Activated T-helper 2 cell treated with anti-CD3 and anti-CD28 coated beads, Interferon-gamma antibody, Interleukin-2, Interleukin-4, amounts not matched to agents 10 μg/mL and 5 μg/mL and 100 μg/mL, durations not matched to agents 14 hours and 24 hours and 36 hours (primary cell): ENCODE measurements at regions not wholly inside any gene's neighbourhood (a gene's known extent, or its start where the extent isn't known, plus 50 kb on each side); places are given as distances from the start of the nearest gene placed in this dataset.

Source experiments
- DNase-seq: peaks from one replicate; pipeline ENCODE4 v3.0.0; 2021; ENCODE audit warnings: low spot score
- H3K27ac Mint-ChIP-seq: one replicate; pipeline ENCODE4 v1.8.0; 2021; ENCODE audit warnings: mixed read lengths
- H3K27me3 Mint-ChIP-seq: one replicate; pipeline ENCODE4 v1.8.0; 2021; ENCODE audit warnings: low read depth, mixed read lengths
- H3K36me3 Mint-ChIP-seq: one replicate; pipeline ENCODE4 v1.8.0; 2021; ENCODE audit warnings: low read depth, mixed read lengths
- H3K4me1 Mint-ChIP-seq: one replicate; pipeline ENCODE4 v1.8.0; 2021; ENCODE audit warnings: low read depth, mixed read lengths
- H3K4me3 Mint-ChIP-seq: one replicate; pipeline ENCODE4 v1.8.0; 2021; ENCODE audit warnings: low read depth, mild to moderate bottlenecking, moderate library complexity, mixed read lengths
- H3K9me3 Mint-ChIP-seq: one replicate; pipeline ENCODE4 v1.8.0; 2021; ENCODE audit warnings: mixed read lengths
- intact Hi-C: fragments of 100-400 bp; cut with micrococcal nuclease; formaldehyde crosslinking; loops from one replicate; pipeline ENCODE4 v1.15.1; 2023

DNA sequence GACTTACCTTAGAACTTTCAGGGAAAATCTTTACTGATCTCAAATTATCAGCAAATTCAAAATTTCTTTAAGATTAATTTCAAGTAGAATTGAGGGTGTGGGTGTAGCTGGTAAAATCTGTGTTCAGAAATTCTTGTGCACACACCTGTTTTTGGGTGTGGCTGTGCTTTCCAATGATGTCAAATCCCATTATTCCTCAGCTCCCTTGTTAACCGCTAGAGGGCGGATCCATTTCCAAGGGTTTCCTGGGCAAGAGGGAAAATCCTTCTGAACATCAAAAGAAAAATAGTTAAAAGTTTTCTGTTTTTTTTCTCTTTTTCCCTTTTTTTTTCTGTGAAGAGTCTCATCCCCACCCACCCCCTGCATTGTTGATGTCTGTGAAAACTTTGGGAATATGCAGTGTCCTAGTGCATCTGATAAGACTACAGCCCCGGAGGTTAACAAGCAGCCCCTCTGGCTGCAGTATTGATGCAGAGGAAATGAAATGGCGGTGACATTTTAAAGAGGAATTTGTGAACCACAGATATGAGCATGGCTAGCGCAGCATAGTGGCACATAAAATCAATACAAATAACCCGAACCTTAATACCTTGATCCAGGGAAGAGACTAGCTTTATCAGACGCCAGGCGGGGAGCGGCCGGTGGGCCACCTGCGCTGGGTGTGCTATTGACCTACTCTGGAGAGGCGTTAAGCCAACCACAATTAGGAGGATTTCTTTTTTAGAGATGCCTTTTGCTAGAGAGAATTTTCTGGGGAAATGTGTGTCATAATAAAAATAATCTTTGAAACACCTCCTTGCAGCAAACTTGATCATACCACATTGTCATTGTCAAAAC is 130.9 kb downstream of the FOXA2 start:
- Mint-ChIP-seq H3K27ac (no peak overlapping the region), H3K36me3 (no peaks in the 10 kb centered on the region), H3K9me3 (no peaks in the 10 kb centered on the region), H3K4me1 (no peaks in the 10 kb centered on the region), H3K27me3 (no peaks in the 10 kb centered on the region), H3K4me3 (no peak overlapping the region)
- DNase-seq: no peak
- intact Hi-C loops: no loop called here

DNA sequence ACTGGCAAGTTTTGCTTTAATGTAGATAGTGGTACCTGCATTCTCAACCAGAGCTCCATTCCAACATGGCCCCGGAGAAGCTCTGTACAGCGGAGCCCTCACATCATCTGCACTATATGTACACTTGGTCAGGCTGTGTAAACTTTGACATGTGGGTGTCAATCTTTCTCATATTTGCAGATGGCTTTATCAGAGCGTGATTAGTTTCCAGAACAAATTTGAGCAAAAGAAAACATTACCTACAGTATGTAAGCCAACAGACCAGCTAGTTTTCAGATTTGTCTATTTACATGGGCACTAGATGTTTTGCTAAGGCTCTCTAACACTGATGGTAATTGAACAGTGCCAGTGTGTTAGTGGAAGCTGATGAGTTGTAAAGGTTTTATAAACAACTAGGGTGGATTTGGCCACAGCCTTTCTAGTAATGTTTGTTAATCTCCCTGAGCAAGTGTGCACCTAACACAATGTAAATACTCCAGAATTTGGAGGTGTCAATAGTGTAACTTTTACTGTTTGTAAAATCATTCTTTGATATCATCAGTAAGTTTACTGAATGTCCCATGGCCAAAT is 131.8 kb downstream of the FOXA2 start:
- no peaks in the 10 kb centered on the region for H3K36me3 Mint-ChIP-seq
- no peak for DNase-seq

GRCh38 chr20:22450537-22450936 is 133.8 kb downstream of the FOXA2 start:
- Mint-ChIP-seq H3K27ac (no peak overlapping the region), H3K4me3 (no peak overlapping the region), H3K36me3 (no peaks in the 10 kb centered on the region), H3K4me1 (no peaks in the 10 kb centered on the region), H3K27me3 (no peaks in the 10 kb centered on the region), H3K9me3 (no peaks in the 10 kb centered on the region)
- intact Hi-C loops: no loop called here
- DNase-seq: no peak

More for the DNA sequence above, 131.8 kb downstream of the FOXA2 start:
- intact Hi-C loops: no loop called here
- no peak overlapping the region for H3K4me3 Mint-ChIP-seq
- no peaks in the 10 kb centered on the region for H3K9me3 Mint-ChIP-seq
- H3K27ac Mint-ChIP-seq: no peak overlapping the region
- no peaks in the 10 kb centered on the region for H3K4me1 Mint-ChIP-seq
- H3K27me3 Mint-ChIP-seq: no peaks in the 10 kb centered on the region

DNA sequence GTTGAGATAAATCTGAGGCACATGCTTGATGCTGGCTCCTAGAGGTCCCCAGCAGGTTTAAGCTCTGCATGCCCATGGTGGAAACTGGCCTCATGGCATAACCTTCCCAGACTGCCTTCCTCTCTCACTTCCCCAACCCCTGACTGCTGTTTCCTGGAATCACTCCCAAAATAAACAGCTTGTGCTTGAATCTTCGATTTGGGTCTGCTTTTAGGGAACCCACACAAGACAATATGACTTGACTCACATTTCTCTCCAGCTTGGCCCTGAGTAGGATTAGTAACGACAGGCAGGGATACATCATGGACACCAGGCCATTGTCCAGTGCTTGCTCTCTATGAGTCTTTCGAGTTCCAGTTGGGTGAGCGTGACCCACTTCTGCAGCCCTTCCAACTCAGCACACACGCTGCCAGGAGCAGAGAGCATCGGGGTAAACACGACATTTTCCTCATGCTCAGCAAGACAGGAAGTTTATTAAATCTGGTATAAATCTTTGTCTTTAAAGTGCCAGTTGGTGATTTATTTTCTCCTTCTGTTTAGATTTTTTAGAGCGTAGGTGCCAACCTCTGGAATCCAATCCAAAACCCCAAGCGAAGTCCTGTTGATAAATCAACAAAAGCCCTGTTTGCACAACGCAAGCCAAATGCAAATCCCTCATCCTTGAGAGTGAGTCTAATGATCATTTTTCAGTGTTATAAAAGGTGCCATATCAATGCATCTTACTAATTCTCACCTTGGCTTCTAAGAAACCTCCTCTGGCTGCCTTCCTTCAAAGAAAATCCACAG is 135.0 kb downstream of the FOXA2 start:
- H3K27me3 Mint-ChIP-seq: no peaks in the 10 kb centered on the region

GRCh38 chr20:22447447-22447778 is 137.0 kb downstream of the FOXA2 start:
- Mint-ChIP-seq H3K9me3 (no peaks in the 10 kb centered on the region), H3K27ac (no peak overlapping the region), H3K36me3 (no peaks in the 10 kb centered on the region), H3K4me3 (no peak overlapping the region), H3K4me1 (no peaks in the 10 kb centered on the region), H3K27me3 (no peaks in the 10 kb centered on the region)
- DNase-seq: no peak
- intact Hi-C loops: no loop called here

More for the DNA sequence above, 135.0 kb downstream of the FOXA2 start:
- Mint-ChIP-seq H3K27ac (no peak overlapping the region), H3K36me3 (no peaks in the 10 kb centered on the region), H3K4me3 (no peak overlapping the region), H3K9me3 (no peaks in the 10 kb centered on the region), H3K4me1 (no peaks in the 10 kb centered on the region)
- DNase-seq: no peak
- intact Hi-C loops: no loop called here

DNA sequence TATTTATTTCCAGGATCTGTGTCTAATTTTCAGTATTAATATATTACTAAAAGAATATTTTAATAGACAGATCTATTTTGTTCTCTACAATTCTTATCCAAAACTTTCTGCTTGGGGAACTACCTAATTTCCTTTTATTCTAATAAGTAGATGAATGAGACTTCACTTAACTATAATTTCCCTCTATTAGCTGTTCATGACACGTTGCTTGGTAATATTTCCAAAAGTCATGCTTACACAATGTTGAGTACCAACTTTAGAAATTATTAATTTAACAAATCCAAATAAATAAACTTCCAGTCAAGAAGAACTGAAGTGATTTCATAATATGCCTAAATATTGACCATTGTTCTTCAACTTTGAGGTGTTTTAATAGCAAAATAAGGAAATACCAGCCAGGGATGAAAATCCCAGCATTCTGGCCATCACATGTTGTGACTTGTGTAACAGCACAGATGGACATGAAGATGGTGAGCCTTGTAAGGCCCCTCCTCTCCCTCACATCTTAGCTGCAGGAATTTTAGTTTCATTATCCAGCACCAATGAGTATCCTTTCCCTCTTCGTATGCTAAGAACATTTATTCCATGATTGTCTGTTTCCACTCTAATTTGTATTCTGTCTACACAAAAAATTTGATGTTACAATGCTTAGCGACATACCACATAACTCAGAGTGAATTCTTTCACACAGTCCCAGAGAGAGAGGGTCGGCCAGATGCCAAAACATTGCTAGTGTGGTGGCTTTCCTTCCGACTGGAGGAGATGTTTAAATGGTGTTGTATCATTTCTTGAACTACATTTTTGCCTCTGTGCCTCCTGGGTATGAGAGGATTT is 137.5 kb downstream of the FOXA2 start:
- H3K27me3 Mint-ChIP-seq: no peaks in the 10 kb centered on the region
- DNase-seq: no peak
- no peak overlapping the region for H3K4me3 Mint-ChIP-seq
- no peaks in the 10 kb centered on the region for H3K9me3 Mint-ChIP-seq
- intact Hi-C loops: no loop called here
- H3K27ac Mint-ChIP-seq: no peak overlapping the region
- H3K4me1 Mint-ChIP-seq: no peaks in the 10 kb centered on the region
- H3K36me3 Mint-ChIP-seq: no peaks in the 10 kb centered on the region

- H3K27me3 Mint-ChIP-seq: no peaks in the 10 kb centered on the region
- H3K9me3 Mint-ChIP-seq: no peaks in the 10 kb centered on the region
- intact Hi-C loops: no loop called here
- no peak overlapping the region for H3K4me3 Mint-ChIP-seq
- H3K36me3 Mint-ChIP-seq: no peaks in the 10 kb centered on the region
- no peak overlapping the region for H3K27ac Mint-ChIP-seq
- no peak for DNase-seq
- H3K4me1 Mint-ChIP-seq: no peaks in the 10 kb centered on the region
Observed at GRCh38 chr20:22442318-22442717, 142.1 kb downstream of the FOXA2 start.

- intact Hi-C loops: no loop called here
- no peaks in the 10 kb centered on the region for H3K9me3 Mint-ChIP-seq
- H3K4me3 Mint-ChIP-seq: no peak overlapping the region
- H3K27me3 Mint-ChIP-seq: no peaks in the 10 kb centered on the region
- no peak overlapping the region for H3K27ac Mint-ChIP-seq
- no peaks in the 10 kb centered on the region for H3K36me3 Mint-ChIP-seq
- H3K4me1 Mint-ChIP-seq: no peaks in the 10 kb centered on the region
- DNase-seq: no peak
Observed at GRCh38 chr20:22438926-22439325, 145.4 kb downstream of the FOXA2 start.

DNA sequence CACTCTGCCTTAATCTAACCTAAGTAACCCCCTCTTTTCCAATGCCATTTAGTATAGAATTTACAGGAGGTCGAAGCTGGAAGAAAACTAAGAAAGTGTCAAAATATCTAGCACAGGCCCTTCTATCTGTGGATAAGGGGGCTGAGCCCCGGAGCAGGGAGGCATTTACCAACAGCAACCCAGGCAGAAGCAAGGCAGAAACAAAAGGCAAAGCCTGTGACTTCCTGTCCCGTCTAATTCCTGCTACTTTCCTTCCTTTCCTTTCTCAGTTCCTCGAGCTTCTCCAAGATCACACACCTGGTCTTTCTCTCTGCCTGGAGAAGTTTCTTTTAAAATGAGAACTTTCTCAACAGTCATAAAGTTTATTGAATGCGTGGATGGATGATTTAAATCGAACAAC is 146.0 kb downstream of the FOXA2 start:
- intact Hi-C loops: no loop called here
- no peaks in the 10 kb centered on the region for H3K27me3 Mint-ChIP-seq

DNA sequence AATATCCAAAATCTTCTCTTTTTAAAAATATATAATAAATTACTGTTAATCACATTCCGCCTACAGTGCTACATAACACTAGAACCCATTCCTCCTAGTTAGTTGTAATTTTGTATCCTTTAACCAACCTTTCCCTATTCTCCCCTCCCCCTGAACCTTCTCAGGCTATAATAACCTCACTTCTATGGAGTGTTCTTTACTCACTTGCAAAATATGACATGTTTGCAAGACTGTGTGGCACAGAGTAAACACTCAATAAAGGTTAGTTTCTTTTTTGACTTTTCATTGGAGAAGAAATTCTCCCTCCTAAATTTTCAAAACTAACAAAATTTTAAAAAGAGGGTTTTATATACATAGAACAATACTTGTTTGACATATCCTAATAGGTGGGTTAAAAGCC is 147.0 kb downstream of the FOXA2 start:
- H3K4me1 Mint-ChIP-seq: no peaks in the 10 kb centered on the region
- H3K27ac Mint-ChIP-seq: no peak overlapping the region
- no peaks in the 10 kb centered on the region for H3K9me3 Mint-ChIP-seq
- DNase-seq: no peak
- no peak overlapping the region for H3K4me3 Mint-ChIP-seq
- no peaks in the 10 kb centered on the region for H3K27me3 Mint-ChIP-seq
- intact Hi-C loops: no loop called here
- H3K36me3 Mint-ChIP-seq: no peaks in the 10 kb centered on the region

More for the DNA sequence above, 146.0 kb downstream of the FOXA2 start:
- no peaks in the 10 kb centered on the region for H3K9me3 Mint-ChIP-seq
- no peaks in the 10 kb centered on the region for H3K36me3 Mint-ChIP-seq
- no peak overlapping the region for H3K4me3 Mint-ChIP-seq
- H3K27ac Mint-ChIP-seq: no peak overlapping the region
- H3K4me1 Mint-ChIP-seq: no peaks in the 10 kb centered on the region
- DNase-seq: no peak

GRCh38 chr20:22431419-22431818 is 153.0 kb downstream of the FOXA2 start:
- no peak overlapping the region for H3K27ac Mint-ChIP-seq
- H3K4me3 Mint-ChIP-seq: no peak overlapping the region
- no peaks in the 10 kb centered on the region for H3K9me3 Mint-ChIP-seq
- no peaks in the 10 kb centered on the region for H3K36me3 Mint-ChIP-seq
- H3K4me1 Mint-ChIP-seq: no peaks in the 10 kb centered on the region
- DNase-seq: no peak
- intact Hi-C loops: no loop called here
- no peaks in the 10 kb centered on the region for H3K27me3 Mint-ChIP-seq

DNA sequence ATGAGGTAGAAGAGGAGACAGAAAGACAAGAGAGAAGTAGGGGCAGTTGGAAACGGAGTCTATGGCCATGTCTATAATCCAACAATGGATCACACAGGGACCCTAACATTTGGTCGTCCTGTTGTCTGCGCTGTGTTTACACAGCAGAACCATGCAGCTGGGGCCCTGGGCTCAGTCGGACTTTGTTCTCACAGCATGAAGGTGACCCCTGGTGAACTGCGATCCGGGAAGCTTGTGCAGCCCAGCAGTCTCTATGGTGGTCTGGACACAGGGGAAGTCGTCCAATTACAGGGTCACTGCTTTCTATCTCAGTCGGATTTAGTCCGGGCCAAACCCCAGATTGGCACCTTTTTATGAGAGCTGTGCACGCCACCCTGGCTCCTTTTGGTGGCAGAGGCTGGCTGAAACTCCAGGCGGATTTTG is 153.6 kb downstream of the FOXA2 start:
- Mint-ChIP-seq H3K4me1 (no peaks in the 10 kb centered on the region), H3K36me3 (no peaks in the 10 kb centered on the region), H3K4me3 (no peak overlapping the region), H3K9me3 (no peaks in the 10 kb centered on the region), H3K27me3 (no peaks in the 10 kb centered on the region), H3K27ac (no peak overlapping the region)
- no peak for DNase-seq
- intact Hi-C loops: no loop called here
